Heart left ventricle (tissue), 16 donors: ENCODE measurements at regions not wholly inside any gene's neighbourhood (a gene's known extent, or its start where the extent isn't known, plus 50 kb on each side); places are given as distances from the start of the nearest gene placed in this dataset.

Experiments
- ATAC-seq, 4 donors: fragments of 200-7000 bp; cut with Tn5 transposase; one replicate each; pipeline ENCODE4 v1.9.1; 2020 to 2022; ENCODE audit warnings: moderate library complexity in 4 of 4, mild to moderate bottlenecking in 3 of 4, moderate number of reproducible peaks in 1 of 4
- DNase-seq, 5 donors: peaks; one replicate each; pipeline ENCODE4 v3.0.0-alpha.2; 2020
- H3K27ac ChIP-seq, 12 donors: fragments of 200-600 bp; sonication (generic) in 4 of 12; one replicate each; pipeline versions ENCODE4 v1.5.0 to v1.8.0; 2016 to 2022; ENCODE audit warnings: mild to moderate bottlenecking in 2 of 12
- H3K27me3 ChIP-seq, 9 donors: fragments of 200-600 bp; sonication (generic) in 2 of 9; one replicate each; pipeline versions ENCODE4 v1.5.1 to v1.8.0; 2016 to 2022; ENCODE audit warnings: mild to moderate bottlenecking in 3 of 9
- H3K36me3 ChIP-seq, 9 donors: fragments of 200-600 bp; sonication (generic) in 2 of 9; one replicate each; pipeline versions ENCODE4 v1.5.0 to v1.8.0; 2018 to 2022; ENCODE audit warnings: mild to moderate bottlenecking in 2 of 9
- H3K4me1 ChIP-seq, 12 donors: fragments of 200-600 bp; sonication (generic) in 4 of 12; one replicate each; pipeline versions ENCODE4 v1.5.0 to v1.8.0; 2016 to 2022; ENCODE audit warnings: mild to moderate bottlenecking in 3 of 12
- H3K4me3 ChIP-seq, 12 donors: fragments of 200-600 bp; sonication (generic) in 4 of 12; one replicate each; pipeline versions ENCODE4 v1.5.0 to v1.8.0; 2017 to 2022; ENCODE audit warnings: mild to moderate bottlenecking in 9 of 12, moderate library complexity in 4 of 12
- H3K9me3 ChIP-seq, 12 donors: fragments of 200-600 bp; sonication (generic) in 4 of 12; one replicate each; pipeline versions ENCODE4 v1.5.0 to v1.8.0; 2016 to 2022; ENCODE audit warnings: mild to moderate bottlenecking in 1 of 12
- CTCF ChIP-seq, 12 donors: fragments of 200-600 bp; sonication (generic) in 4 of 12; IDR thresholded peaks; one replicate each; pipeline versions ENCODE4 v1.5.0 to v1.8.0; 2018 to 2022; ENCODE audit warnings: antibody characterized with exemption in 12 of 12, mild to moderate bottlenecking in 5 of 12
- POLR2A ChIP-seq, 2 donors: fragments of 450-650 bp; IDR thresholded peaks; one replicate each; pipeline ENCODE4 v1.6.1; 2017; ENCODE audit warnings: antibody characterized with exemption in 2 of 2, mild to moderate bottlenecking in 2 of 2, moderate library complexity in 2 of 2
- WGBS, 4 donors: extraction: QIAGEN DNeasy Blood & Tissue Kit in 2 of 4; methylation state at CpG; one replicate each; pipeline versions ENCODE4 v1.1.5 to v1.1.7; 2013 to 2018; 5-methylcytosine and 5-hydroxymethylcytosine counted together
- intact Hi-C, 10 donors: fragments of 100-400 bp; cut with DNase I; formaldehyde crosslinking; loops; one replicate each; pipeline versions ENCODE4 v1.11.1 to v1.14.2; 2022
- donor health status: ischemic (EF 13 %, LVEDD 7.1; RV severe dilation, severe dysfunction).
- donor health status: healthy with polysubstance abuse.
- donor health status: DM: no; HTN: yes; CAD: no.
- donor health status: DM: no; HTN: no; CAD: no.
- donor health status: ischemic (EF 25% LVEDD 6.9; RV normal size, moderate dysfunction).
- donor health status: ischemic (EF 25% LVEDD 5.7; RV mildly dilated, moderate dysfunction).
- donor health status: healthy.
- donor health status: DM: yes; HTN: yes; CAD: no.
- donor health status: ischemic (EF 35%, LVEDD 5.7; RV mildly dilated, moderate dysfunction).
- donor health status: nonischemic (EF 11% LVEDD 7.7; RV severe dilation, severe dysfunction).
- donor health status: DM: yes; HTN: yes; CAD: no.
- donor health status: PGD.
- donor health status: ischemic (EF 29% LVEDD 5.4; RV normal size, mild dysfunction).
- donor health status: nonischemic (EF 23%, LVEDD 6.1; RV moderate dilation, normal function).

GRCh38 chr7:157061979-157062378 lies 51.5 kb upstream of the MNX1 start:
- 77 to 95% (median 83%) methylated on average over 2 to 3 of the region's 3 CpGs for WGBS, 4 donors
- no peak for DNase-seq
- no peaks in the 10 kb centered on the region for H3K36me3 ChIP-seq
- H3K27ac ChIP-seq = no peak overlapping the region
- H3K4me3 ChIP-seq = no peak overlapping the region
- no peak for ATAC-seq
- intact Hi-C loops = no loop called here
- TF ChIP-seq CTCF (IDR thresholded peaks at IDR 0.05) = no peak
- no peak for TF ChIP-seq POLR2A (IDR thresholded peaks at IDR 0.05)
- peaks cover 0 to 13% (median 0%) of the 10 kb centered on the region in 9 donors for H3K27me3 ChIP-seq
- peaks cover 0 to 33% (median 9%) of the 10 kb centered on the region in 12 donors for H3K9me3 ChIP-seq
- no peaks in the 10 kb centered on the region for H3K4me1 ChIP-seq

- H3K27ac ChIP-seq = no peak overlapping the region
- H3K4me3 ChIP-seq = no peak overlapping the region
- peaks cover 0 to 38% (median 10%) of the 10 kb centered on the region in 12 donors for H3K9me3 ChIP-seq
- no peaks in the 10 kb centered on the region for H3K36me3 ChIP-seq
- WGBS, 4 donors = 81 to 94% (median 85%) methylated on average over 5 to 7 of the region's 7 CpGs
- DNase-seq = no peak
- no peaks in the 10 kb centered on the region for H3K27me3 ChIP-seq
- ATAC-seq = no peak
- TF ChIP-seq POLR2A (IDR thresholded peaks at IDR 0.05) (no peak), CTCF (IDR thresholded peaks at IDR 0.05) (no peak)
- H3K4me1 ChIP-seq = no peaks in the 10 kb centered on the region
- intact Hi-C loops = no loop called here
These were observed 54.6 kb upstream of the MNX1 start for GRCh38 chr7:157065046-157065445.

GRCh38 chr7:157072361-157072760 lies 61.9 kb upstream of the MNX1 start:
- no peak overlapping the region for H3K4me3 ChIP-seq
- no peak overlapping the region for H3K27ac ChIP-seq
- no peaks in the 10 kb centered on the region for H3K4me1 ChIP-seq
- WGBS, 4 donors = 86 to 92% (median 88%) methylated on average over 5 of the region's 5 CpGs
- H3K27me3 ChIP-seq = peaks cover 3 to 45% (median 9%) of the 10 kb centered on the region in 9 donors
- TF ChIP-seq CTCF (IDR thresholded peaks at IDR 0.05) (no peak), POLR2A (IDR thresholded peaks at IDR 0.05) (no peak)
- peaks cover 0 to 16% (median 2%) of the 10 kb centered on the region in 12 donors for H3K9me3 ChIP-seq
- H3K36me3 ChIP-seq = no peaks in the 10 kb centered on the region
- no peak for DNase-seq
- ATAC-seq = no peak
- intact Hi-C loops = no loop called here

- no peak overlapping the region for H3K4me3 ChIP-seq
- TF ChIP-seq POLR2A (IDR thresholded peaks at IDR 0.05) (no peak), CTCF (IDR thresholded peaks at IDR 0.05) (no peak)
- H3K36me3 ChIP-seq = no peaks in the 10 kb centered on the region
- no peak for ATAC-seq
- WGBS, 4 donors = 84 to 97% (median 88%) methylated on average over 3 of the region's 3 CpGs
- H3K4me1 ChIP-seq = peaks cover 0 to 4% (median 0%) of the 10 kb centered on the region in 12 donors
- intact Hi-C loops = no loop called here
- no peak overlapping the region for H3K27ac ChIP-seq
- peaks cover 0 to 15% (median 2%) of the 10 kb centered on the region in 12 donors for H3K9me3 ChIP-seq
- peaks cover 3 to 55% (median 17%) of the 10 kb centered on the region in 9 donors for H3K27me3 ChIP-seq
- no peak for DNase-seq
These were observed 62.9 kb upstream of the MNX1 start for GRCh38 chr7:157073335-157073734.
